SKM-1 treated with dmso at 0.1 percent for 144 hours (cell line): ENCODE measurements at regions not wholly inside any gene's neighbourhood (a gene's known extent, or its start where the extent isn't known, plus 50 kb on each side); places are given as distances from the start of the nearest gene placed in this dataset.

Experiments
- DNase-seq: peaks from one replicate; lab custom pipeline; 2025; ENCODE audit not compliant: unreplicated experiment; lab: John Stamatoyannopoulos, UW

- DNase-seq = no peak
These were observed 86.8 kb downstream of the CCT6B start for GRCh38 chr17:34874478-34874877.

- no peak for DNase-seq
These were observed 88.6 kb downstream of the CCT6B start for GRCh38 chr17:34872640-34873039.

- no peak for DNase-seq
These were observed 91.6 kb downstream of the CCT6B start for GRCh38 chr17:34869641-34870040.

GRCh38 chr17:34865716-34866115, 95.5 kb downstream of the CCT6B start:
- DNase-seq = peak; percentile 89

- DNase-seq = no peak
These were observed 98.9 kb downstream of the CCT6B start for GRCh38 chr17:34862384-34862783.

DNA sequence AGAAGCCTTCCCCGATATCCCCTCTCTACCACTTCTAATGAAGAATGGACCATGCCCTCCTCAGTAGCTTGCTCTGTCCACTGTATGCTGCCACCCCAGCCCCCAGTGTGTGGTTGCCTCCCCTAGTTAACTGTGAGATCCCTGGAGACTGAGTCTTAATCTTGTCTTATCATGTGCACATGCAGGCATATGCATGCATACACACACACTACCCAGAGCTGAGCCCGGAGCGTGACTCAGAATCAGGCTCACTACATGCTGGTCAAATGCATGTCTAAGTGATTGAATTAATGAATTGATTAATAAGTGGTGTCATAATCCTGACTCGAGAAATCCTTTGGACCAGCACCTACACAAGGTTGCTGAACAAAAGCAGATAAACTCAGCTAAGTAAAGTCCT, 99.4 kb downstream of the CCT6B start:
- DNase-seq = no peak

- DNase-seq = no peak
These were observed 101.6 kb downstream of the CCT6B start for GRCh38 chr17:34859652-34860051.

DNA sequence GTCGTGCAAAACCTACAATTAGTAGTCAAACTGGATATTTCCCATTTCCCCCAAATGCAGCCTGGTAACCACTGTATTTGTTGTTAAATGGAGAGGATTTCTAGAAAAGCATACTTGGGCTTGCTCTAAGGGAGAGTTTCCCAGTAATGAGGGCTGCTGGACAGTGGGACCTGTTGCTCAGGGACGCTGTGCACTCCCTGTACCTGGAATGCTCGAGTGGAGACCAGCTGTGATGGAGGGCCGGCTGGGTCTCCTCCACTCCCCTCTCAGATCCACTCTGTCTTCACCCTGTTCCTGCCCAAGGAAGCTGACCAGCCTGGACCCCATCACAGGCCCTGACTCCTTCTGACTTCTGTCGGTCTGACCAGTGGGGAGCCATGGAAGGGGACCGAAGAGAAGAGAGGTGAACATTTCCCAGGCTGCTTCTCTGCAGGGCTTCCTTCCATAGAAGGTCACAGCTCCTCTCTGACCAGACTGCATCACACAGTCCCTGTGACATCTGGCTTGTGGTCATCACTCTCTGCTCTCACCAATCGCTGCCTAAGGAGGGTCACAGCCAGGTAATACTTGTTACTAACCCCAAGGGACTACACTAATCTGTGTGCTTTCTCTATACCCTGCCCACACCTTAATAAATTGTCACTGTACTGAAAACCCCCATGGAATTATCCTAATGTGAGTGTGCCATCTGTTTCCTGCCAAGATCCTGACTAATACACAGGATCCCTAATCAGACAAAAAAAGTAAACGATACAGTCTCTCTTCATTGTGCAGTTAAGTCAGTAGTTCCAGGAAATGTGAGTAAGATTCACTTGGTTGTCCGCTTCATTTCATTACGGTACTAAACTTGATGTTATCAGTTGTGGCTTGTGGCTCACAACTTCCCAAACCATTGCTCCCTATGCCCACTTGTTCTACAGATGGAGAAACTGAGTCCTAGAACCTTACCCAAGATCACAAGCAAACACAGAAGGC, 102.4 kb downstream of the CCT6B start:
- no peak for DNase-seq

GRCh38 chr17:34853924-34854323, 107.3 kb downstream of the CCT6B start:
- DNase-seq = no peak

- DNase-seq = no peak
These were observed 108.6 kb downstream of the CCT6B start for GRCh38 chr17:34852614-34853013.

GRCh38 chr17:34851961-34852540, 109.2 kb downstream of the CCT6B start:
- no peak for DNase-seq

- no peak for DNase-seq
These were observed 110.3 kb downstream of the CCT6B start for GRCh38 chr17:34850964-34851363.

GRCh38 chr17:34850023-34850422, 111.2 kb downstream of the CCT6B start:
- peak; percentile 12 for DNase-seq

DNA sequence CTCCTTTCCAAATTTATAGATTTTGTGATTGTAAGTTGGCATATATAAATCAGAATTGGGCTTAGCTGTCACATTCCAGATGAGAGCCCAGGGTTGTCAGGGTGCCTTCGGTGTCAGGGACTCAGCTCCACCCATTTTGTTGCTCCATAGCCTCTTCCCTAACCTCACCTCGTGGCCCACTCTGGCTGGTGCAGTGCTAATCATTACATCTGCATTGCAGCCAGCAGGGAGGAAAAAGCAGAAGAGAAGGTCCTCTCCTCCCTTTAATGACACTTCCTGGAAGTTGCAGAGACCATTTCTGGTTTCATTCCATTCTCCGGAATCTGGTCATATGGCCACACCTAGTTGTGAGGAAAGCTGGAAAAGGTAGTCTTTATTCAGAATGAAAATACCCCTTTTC, 113.3 kb downstream of the CCT6B start:
- peak; percentile 61 for DNase-seq

DNA sequence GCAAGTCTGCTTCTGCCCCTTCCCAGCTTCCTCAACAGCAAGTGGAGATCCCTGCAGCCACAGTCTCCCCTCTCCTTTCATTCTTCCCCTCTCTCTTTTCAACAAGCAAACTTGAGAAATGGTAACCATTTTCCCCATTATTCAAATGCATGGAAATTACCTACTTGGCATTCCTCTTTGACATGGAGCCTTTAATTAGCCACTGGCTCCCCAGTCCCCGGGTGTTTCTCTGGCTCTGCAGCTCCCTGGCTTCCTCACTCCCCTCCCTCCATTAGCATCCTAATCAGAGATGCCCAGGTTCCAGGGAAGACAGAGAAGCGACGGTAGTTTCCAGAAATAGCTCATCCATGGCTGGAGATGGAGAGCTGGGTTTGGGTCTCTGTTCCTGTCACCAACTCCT, 116.0 kb downstream of the CCT6B start:
- DNase-seq = no peak

- DNase-seq = no peak
These were observed 117.6 kb downstream of the CCT6B start for GRCh38 chr17:34843682-34844081.

DNA sequence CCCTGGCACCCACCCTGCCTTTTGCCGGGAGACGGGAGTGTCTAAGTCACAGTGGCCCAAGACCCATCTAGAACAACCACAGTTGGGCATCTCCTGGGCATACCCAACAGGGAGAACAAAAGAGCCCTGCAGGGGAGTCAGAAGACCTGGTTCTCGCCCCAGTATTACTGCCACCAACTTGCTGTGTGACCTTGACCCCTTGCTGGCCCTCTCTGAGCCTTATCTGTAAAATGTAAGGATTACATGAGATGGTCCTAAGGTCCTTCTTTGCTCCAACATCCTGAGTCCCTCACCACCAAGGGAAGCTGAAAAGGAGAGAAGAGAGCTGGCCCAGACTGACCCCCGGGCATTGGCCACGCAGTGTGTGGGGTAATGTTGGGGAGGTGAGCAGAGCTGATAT, 119.0 kb downstream of the CCT6B start:
- DNase-seq = no peak

DNA sequence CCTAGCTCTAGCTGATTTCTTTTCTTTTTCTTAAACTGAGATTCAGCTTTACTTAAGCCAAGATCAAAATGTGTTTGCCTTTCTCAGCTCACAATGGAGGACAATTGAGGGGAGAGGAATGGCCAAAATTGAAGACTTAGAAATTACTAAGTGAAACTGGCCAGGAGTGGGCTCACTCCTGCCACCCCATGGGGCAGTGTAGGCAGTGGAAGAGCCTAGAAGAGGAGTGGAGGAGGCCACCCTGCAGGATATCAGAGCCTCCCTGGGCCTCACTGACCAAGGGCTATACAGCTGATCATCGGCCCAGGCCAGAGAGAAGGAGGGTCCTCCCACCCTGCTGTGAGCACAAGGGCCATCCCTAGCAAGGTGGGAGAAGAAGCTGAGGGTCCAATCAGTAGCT, 119.8 kb downstream of the CCT6B start:
- no peak for DNase-seq

GRCh38 chr17:34840750-34841149, 120.5 kb downstream of the CCT6B start:
- no peak for DNase-seq

DNA sequence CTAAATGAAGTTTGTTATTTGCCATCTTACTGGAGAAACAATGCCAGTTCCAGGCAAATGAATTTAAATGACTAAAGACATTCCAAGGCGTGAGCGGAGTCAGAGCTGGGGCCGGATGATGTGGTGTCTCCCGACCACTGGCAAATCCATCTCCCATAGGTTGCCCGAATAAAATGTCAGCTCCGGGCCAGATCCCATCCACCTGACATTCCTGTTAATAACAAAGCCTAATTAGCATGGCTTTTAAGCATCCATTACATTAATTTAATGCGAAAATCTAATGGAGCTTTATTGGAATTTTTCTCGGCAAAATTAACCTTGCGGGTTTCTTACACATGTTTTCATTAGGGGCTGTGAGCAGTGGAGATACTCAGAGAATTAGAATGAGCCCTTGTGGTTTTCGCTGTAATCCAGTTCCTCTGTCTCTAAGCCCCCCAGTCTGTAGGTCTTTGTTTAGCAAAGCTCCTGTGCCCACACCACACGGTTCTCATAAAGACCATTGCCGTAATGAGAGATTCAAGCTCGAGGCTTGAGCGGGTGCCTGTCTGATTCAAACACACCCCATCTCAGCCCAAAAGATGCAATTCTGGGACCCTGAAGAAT, 123.3 kb downstream of the CCT6B start:
- no peak for DNase-seq

- DNase-seq = no peak
These were observed 128.9 kb downstream of the CCT6B start for GRCh38 chr17:34832376-34832775.

GRCh38 chr17:34827008-34827407, 134.3 kb downstream of the CCT6B start:
- DNase-seq = no peak
